ENCODE measurements at regions not wholly inside any gene's neighbourhood (a gene's known extent, or its start where the extent isn't known, plus 50 kb on each side); places are given as distances from the start of the nearest gene placed in this dataset.
"Not testable (repeated sequence)": the region's sequence is repeated elsewhere in the genome, so short reads cannot be mapped to it uniquely, and the experiment has no call there.

DNA sequence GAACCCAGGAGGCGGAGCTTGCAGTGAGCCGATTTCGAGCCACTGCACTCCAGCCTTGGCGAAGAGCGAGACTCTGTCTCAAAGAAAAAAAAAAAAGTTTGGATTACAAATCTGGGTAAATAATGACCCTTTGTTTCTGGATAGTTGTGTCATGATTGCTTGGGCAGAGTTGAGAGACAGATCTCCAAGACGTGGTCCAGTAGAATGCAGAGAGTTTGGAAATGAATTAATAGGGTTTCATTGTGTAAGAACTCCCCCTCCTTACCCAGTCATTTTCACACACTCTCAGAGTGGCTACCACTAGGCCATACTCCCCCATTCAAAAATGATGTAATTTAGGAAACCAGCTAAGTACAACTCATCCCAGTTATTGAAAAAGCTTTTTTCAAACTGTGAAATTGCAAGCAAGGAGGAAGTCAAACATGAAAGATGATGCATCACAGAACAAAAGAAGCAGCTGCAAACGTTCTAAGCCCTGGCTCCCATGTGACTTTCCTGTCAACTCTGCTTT is 1331.9 kb downstream of the AACS start:
- no peak for FAIRE-seq

DNA sequence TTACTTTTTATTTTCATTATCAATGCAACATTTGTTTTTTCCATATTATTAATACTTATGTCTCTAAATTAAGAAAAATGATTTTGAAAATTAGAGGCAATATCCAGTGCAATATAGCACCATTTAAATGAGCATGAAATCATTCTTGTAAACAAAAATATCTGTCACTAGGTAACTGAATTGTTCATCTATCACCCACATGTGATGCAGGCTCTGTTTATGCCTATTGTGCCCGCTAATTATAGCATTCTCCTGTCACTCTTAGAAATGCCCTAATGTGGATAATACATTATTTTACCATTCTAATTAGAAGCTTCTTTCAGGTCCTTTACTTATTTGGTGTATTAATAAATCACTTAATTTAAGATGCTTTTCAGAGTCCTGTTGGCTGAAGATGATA is 1332.4 kb downstream of the AACS start:
- FAIRE-seq, result no peak

- no peak for FAIRE-seq
Measured at GRCh38 chr12:126400831-126401230, 1335.6 kb downstream of the AACS start.

DNA sequence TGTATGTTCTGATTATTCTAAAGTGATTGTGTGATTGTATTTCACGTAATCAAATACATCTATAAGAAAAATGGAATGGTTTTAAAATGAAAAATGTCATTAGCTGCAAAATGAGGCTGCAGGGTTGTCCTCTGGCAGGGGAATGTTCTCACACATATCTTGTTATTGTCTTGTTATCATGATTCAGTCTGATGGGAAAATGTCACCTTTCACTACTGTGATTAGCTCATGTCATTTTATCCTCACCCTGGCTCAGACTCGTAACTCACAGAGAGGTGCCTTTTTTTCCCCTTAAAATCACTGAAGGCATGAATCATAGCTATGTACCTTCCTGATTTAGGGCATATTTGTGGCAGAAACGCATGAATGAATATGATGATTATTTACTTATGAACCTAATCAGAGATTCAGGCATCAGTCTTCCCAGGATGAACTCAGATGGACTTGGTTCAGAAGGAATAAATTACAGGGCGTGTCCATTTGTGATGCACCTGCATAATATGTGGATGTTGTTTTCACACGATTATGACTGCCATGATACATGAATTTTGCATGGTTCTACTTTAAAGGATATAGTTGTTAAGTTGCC is 1339.2 kb downstream of the AACS start:
- no peak for FAIRE-seq

GRCh38 chr12:126418400-126418799 is 1353.2 kb downstream of the AACS start:
- no peak for FAIRE-seq

DNA sequence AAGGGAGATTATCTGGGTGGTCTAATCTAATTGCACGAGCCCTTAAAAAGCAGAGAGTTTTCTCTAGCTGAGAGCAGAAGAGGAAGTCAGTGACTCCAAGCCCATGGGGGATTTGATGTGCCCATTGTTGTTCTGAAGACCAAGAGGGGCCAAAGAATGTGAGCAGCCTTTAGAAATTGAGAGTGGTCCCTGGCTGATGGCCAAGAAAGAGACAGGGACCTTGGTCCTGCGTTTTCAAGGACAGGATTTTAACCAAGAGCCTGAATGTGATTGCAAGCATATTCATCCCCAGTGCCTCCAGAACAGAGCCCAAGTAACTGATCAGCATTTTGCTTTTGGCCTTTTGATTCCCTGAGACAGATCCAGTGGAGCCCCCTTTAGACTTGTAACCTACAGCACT is 1353.9 kb downstream of the AACS start:
- FAIRE-seq, result no peak

- no peak for FAIRE-seq
Measured at GRCh38 chr12:126424696-126425095, 1359.5 kb downstream of the AACS start.

- FAIRE-seq, result no peak
Measured at GRCh38 chr12:126425264-126425663, 1360.0 kb downstream of the AACS start.

DNA sequence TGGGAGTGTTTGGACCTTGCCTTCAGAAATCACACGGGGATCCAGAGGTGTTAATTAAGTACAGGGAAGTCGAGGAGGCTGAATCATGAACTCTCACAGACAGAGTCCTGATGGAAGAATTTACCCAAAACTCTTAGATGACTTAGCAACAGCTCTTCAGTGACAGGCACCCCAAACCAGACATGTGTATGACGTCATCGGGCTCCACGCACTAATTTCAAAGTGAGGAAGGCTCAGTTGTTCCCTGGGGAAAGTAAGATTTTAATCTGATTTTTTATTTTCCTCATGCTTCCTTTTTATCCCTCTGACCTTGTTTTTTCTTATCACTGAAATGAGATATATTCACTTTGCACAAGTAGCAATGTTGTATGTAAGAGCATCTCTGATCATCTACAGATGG is 1363.5 kb downstream of the AACS start:
- FAIRE-seq, result no peak

- FAIRE-seq, result no peak
Measured at GRCh38 chr12:126430921-126431320, 1365.7 kb downstream of the AACS start.

DNA sequence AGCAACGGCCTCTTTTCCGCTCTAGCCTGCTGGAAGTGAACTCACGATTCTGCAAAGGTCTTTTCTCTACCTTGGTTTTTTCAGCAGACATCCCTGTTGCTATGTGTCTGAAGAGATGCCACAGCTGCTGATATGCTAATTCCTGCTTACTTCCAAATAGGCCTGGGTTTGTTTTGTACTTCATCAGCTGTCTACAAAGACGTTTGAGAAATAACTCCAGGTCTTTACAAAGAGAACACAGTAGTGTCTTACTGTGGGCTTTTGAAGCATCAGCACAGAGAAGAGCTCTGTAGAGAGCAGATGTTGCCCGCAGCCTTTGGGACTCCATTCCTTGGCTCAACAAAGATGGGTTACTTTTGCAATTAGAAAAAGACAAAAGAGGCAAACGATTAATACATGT is 1366.5 kb downstream of the AACS start:
- no peak for FAIRE-seq

DNA sequence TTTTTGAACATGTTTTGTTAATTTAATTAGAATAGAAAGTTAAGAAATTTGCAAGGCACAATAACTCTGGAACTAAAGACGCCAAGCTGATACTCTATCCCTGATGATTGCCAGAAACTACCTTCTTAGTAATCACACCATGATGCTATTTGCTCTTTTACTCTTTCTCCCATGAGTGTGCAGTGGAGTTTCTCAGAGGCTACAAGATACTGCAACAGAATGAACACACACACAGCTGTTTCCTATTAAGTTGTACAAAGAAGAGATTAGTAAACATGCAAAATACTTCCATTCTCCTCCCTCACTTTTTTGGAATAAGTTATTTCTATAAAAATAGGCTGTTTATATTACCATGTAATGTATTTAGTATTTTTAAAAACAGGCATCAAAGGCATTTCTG is 1367.5 kb downstream of the AACS start:
- FAIRE-seq, result peak; percentile 89

DNA sequence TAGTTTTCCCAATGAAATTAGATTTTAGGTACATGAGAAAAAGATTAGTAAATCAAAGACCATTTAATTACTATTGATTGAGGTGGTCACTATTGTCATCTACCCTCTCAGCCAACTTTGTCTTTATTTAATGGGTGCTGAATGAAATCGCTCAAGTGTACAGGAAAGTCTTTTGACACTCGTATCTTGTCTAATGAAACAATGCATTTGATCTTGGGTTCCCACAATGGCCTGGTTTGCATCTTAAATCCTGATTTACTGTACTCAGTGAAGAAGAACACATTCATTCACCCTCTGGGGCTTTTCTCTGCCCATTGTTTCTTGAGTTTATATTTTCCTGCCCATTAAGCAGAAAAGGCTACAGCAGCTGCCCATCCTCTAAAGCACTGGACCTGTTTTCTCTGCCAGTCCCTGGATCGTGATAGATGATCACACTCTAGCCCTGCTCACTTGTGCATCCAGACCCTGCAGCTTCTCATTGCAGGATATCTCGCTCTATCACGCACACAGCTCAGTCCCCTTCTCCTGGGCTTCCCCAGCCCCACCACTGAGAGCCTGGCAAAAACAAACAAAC is 1369.3 kb downstream of the AACS start:
- FAIRE-seq, result no peak

DNA sequence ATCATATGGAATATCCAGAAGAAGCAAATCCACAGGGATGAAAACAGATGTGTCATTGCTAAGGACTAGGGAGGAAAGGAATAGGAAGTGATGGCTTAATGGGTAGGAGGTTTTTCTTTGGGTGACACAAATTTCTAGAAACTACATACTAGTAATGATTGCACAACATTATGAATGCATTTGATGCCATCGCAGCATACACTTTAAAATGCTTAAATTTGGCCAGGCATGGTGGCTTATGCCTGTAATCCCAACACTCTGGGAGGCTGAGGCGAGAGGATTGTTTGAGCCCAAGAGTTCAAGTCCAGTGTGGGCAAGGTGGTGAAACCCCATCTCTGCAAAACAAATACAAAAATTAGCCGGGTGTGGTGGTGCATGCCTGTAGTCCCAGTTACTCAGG is 1370.8 kb downstream of the AACS start:
- FAIRE-seq, result no peak

- no peak for FAIRE-seq
Measured at GRCh38 chr12:126437934-126438333, 1372.7 kb downstream of the AACS start.

DNA sequence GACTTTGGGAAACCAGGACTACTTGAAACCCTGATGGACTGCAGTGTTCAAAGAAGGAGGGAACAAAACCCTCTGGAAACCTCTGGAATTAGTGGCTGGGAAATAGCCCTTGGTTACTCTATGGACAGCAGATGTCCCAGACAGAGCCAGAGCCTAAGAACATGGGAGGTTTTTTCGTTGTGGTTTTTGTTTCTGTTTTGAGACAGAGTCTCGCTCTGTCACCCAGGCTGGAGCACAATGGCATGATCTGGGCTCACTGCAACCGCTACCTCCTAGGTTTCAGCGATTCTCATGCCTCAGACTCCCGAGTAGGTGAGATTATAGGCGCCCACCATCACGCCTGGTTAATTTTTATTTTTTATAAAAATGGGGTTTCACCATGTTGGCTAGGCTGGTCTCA is 1378.7 kb downstream of the AACS start:
- no peak for FAIRE-seq

DNA sequence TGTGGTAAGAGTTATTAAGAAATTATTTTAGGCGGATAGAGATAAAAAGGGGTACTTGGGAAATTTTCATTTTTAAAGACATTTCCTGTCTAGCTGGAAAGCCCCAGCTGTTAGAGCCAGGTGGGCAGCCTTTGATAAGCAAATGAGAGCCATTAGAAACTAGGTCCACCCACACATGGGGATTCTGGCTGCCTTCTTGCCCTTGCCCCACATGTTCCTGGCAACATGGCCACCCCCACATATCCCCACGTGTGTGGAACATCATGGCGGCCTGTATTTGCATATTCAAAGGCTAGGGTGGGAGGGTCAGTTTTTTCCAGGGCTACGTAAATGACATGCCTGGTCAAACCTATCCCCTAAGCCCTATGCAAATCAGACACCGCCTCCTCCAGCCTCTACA is 1382.1 kb downstream of the AACS start:
- no peak for FAIRE-seq

DNA sequence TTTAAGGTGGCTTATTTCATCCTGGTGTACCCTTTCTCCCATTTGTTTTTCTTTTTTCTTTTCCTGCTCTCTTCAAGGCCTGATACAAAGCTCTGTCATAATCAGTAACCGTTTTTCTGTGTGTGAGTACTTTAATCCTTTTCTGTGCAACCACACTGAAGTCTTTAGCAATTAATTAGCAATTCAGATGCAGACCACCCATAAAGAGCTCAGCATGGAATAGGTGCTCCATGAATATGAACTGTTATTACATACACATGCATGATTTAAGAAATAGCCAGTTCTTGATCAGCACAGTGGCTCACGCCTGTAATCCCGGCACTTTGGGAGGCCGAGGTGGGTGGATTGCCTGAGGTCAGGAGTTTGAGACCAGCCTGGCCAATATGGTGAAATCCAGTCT is 1386.6 kb downstream of the AACS start:
- FAIRE-seq, result no peak

- FAIRE-seq, result not testable (repeated sequence)
Measured at GRCh38 chr12:126452686-126453085, 1387.5 kb downstream of the AACS start.

DNA sequence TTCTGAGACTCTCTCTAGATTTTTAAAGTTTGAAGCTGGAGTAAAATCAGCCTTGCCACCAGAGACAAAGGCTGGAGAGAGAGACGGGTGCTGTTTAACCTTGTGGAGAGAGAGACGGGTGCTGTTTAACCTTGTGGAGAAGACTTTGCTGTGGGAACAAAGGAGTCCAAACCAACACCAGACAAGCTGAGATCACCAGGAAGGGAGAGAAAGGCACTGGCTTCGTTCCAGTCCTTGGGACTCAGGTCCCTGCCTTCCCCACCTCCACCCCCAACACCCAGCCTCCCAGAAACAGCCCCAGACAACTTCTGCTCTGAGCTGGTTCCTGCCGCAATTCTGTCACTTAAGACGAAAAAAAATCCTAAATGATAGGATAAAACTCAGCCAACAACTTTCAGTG is 1389.3 kb downstream of the AACS start:
- no peak for FAIRE-seq

GRCh38 chr12:126457776-126458175 is 1392.5 kb downstream of the AACS start:
- no peak for FAIRE-seq

GRCh38 chr12:126464153-126464552 is 1398.9 kb downstream of the AACS start:
- FAIRE-seq, result no peak

- no peak for FAIRE-seq
Measured at GRCh38 chr12:126469211-126469610, 1404.0 kb downstream of the AACS start.

DNA sequence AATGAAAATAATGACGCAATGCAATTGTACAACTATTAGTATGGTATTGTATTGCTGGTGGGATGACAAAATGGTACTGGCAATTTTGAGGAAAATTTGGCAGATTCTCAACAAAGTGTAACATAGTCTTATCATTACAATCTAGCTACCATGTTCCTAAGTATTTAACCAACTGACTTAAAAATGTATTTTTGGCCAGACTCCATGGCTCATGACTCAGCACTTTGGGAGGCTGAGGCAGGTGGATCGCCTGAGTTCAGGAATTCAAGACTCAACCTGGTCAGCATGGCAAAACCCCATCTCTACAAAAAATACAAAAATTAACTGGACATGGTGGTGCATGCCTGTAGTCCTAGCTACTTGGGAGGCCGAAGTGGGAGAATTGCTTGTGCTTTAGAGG is 1409.5 kb downstream of the AACS start:
- no peak for FAIRE-seq

DNA sequence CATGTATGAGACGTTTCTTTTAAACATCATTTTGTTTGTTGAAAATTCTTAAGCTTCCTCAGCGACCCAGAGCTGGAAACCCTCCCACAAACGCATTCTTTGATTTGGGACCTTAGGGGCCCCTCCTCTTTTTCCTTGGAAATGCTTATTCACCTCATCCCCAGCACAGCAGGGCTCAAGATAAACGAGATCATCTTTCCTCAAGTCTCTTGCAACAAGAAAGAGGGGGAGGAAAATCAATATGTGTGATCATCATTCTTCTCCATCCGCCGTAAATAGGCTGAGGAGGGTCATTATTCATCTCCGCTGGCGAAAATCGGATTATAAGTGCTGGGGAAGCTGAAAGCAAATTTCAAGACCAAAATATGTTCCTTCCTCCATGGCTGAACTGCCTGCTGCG is 1415.2 kb downstream of the AACS start:
- no peak for FAIRE-seq

Data from endometrium (tissue), 2 donors.